ENCODE measurements at regions not wholly inside any gene's neighbourhood (a gene's known extent, or its start where the extent isn't known, plus 50 kb on each side); places are given as distances from the start of the nearest gene placed in this dataset.
"Not testable (repeated sequence)": the region's sequence is repeated elsewhere in the genome, so short reads cannot be mapped to it uniquely, and the experiment has no call there.

GRCh38 chr2:130264901-130265320 is 66.7 kb upstream of the TUBA3E start:
- peak in 1 of 2 donors; percentile 70 for DNase-seq (ENCODE audit: low spot score in 2 of 2)
- WGBS, 2 donors = 91 to 94% methylated on average over 9 of the region's 9 CpGs
- H3K4me3 ChIP-seq (ENCODE audit: low read depth, poor library complexity, severe bottlenecking); intact Hi-C loops (cut with DNase I; ENCODE audit: low total_unique reads): not testable (repeated sequence)

- peak in 1 of 2 donors; percentile 70 for DNase-seq (ENCODE audit: low spot score in 2 of 2)
- intact Hi-C loops (cut with DNase I; ENCODE audit: low total_unique reads) = no loop called here
- TF ChIP-seq POLR2A (IDR thresholded peaks at IDR 0.05) (no peak), CTCF (IDR thresholded peaks at IDR 0.05) (no peak)
- H3K4me3 ChIP-seq (ENCODE audit: low read depth, poor library complexity, severe bottlenecking) = no peak overlapping the region
- WGBS, 2 donors = 85 to 90% methylated on average over 5 of the region's 5 CpGs
These were observed 66.3 kb upstream of the TUBA3E start for GRCh38 chr2:130264501-130264900.

GRCh38 chr2:130264046-130264445 is 65.8 kb upstream of the TUBA3E start:
- 71 to 95% methylated on average over 7 of the region's 7 CpGs for WGBS, 2 donors
- DNase-seq (ENCODE audit: low spot score in 2 of 2) = peak in 1 of 2 donors; percentile 68
- no peak overlapping the region for H3K4me3 ChIP-seq (ENCODE audit: low read depth, poor library complexity, severe bottlenecking)
- TF ChIP-seq CTCF (IDR thresholded peaks at IDR 0.05) = no peak
- TF ChIP-seq POLR2A (IDR thresholded peaks at IDR 0.05) = no peak
- intact Hi-C loops (cut with DNase I; ENCODE audit: low total_unique reads) = no loop called here

- TF ChIP-seq CTCF (IDR thresholded peaks at IDR 0.05) (no peak), POLR2A (IDR thresholded peaks at IDR 0.05) (no peak)
- WGBS, 2 donors = 70 to 87% methylated on average over 6 to 7 of the region's 7 CpGs
- intact Hi-C loops (cut with DNase I; ENCODE audit: low total_unique reads) = no loop called here
- peak in 1 of 2 donors; percentile 72 for DNase-seq (ENCODE audit: low spot score in 2 of 2)
- H3K4me3 ChIP-seq (ENCODE audit: low read depth, poor library complexity, severe bottlenecking) = no peak overlapping the region
These were observed 65.4 kb upstream of the TUBA3E start for GRCh38 chr2:130263606-130264005.

- DNase-seq (ENCODE audit: low spot score in 2 of 2) = no peak
- TF ChIP-seq POLR2A (IDR thresholded peaks at IDR 0.05) = no peak
- TF ChIP-seq CTCF (IDR thresholded peaks at IDR 0.05) = no peak
- intact Hi-C loops (cut with DNase I; ENCODE audit: low total_unique reads) = no loop called here
- H3K4me3 ChIP-seq (ENCODE audit: low read depth, poor library complexity, severe bottlenecking) = no peak overlapping the region
- 52 to 59% methylated on average over 11 of the region's 11 CpGs for WGBS, 2 donors
These were observed 63.9 kb upstream of the TUBA3E start for GRCh38 chr2:130261970-130262760.

- intact Hi-C loops (cut with DNase I; ENCODE audit: low total_unique reads) = no loop called here
- TF ChIP-seq POLR2A (IDR thresholded peaks at IDR 0.05) (no peak), CTCF (IDR thresholded peaks at IDR 0.05) (no peak)
- H3K4me3 ChIP-seq (ENCODE audit: low read depth, poor library complexity, severe bottlenecking) = no peak overlapping the region
- 68% methylated on average over 10 of the region's 10 CpGs for WGBS, 2 donors
- no peak for DNase-seq (ENCODE audit: low spot score in 2 of 2)
These were observed 62.9 kb upstream of the TUBA3E start for GRCh38 chr2:130261099-130261498.
